Gastroesophageal sphincter (tissue), 3 donors: ENCODE measurements at regions not wholly inside any gene's neighbourhood (a gene's known extent, or its start where the extent isn't known, plus 50 kb on each side); places are given as distances from the start of the nearest gene placed in this dataset.

ENCODE experiments used
- EP300 ChIP-seq: sonication (generic); formaldehyde crosslinking; IDR thresholded peaks from one replicate; pipeline ENCODE4 v1.6.1; 2017; ENCODE audit warnings: antibody characterized with exemption, mild to moderate bottlenecking
- POLR2A ChIP-seq, 2 donors: fragments of 450-650 bp; IDR thresholded peaks; one replicate each; pipeline ENCODE4 v1.6.1; 2017; ENCODE audit warnings: antibody characterized with exemption in 2 of 2, mild to moderate bottlenecking in 2 of 2, moderate library complexity in 1 of 2
- POLR2AphosphoS5 ChIP-seq: sonication (generic); formaldehyde crosslinking; IDR thresholded peaks from one replicate; pipeline ENCODE4 v1.6.1; 2017; ENCODE audit warnings: antibody characterized with exemption
- TF ChIP-seq, protein P1 (sequence below), 4 experiments: fragments of 200-600 bp in 2 of 4; fragments of 450-650 bp in 2 of 4; sonication (generic) in 1 of 4; IDR thresholded peaks; one replicate each; pipeline ENCODE4 v1.5.1; 2017 to 2019; ENCODE audit warnings: antibody characterized with exemption in 4 of 4, mild to moderate bottlenecking in 2 of 4, moderate library complexity in 2 of 4

- TF ChIP-seq, protein P1, sequence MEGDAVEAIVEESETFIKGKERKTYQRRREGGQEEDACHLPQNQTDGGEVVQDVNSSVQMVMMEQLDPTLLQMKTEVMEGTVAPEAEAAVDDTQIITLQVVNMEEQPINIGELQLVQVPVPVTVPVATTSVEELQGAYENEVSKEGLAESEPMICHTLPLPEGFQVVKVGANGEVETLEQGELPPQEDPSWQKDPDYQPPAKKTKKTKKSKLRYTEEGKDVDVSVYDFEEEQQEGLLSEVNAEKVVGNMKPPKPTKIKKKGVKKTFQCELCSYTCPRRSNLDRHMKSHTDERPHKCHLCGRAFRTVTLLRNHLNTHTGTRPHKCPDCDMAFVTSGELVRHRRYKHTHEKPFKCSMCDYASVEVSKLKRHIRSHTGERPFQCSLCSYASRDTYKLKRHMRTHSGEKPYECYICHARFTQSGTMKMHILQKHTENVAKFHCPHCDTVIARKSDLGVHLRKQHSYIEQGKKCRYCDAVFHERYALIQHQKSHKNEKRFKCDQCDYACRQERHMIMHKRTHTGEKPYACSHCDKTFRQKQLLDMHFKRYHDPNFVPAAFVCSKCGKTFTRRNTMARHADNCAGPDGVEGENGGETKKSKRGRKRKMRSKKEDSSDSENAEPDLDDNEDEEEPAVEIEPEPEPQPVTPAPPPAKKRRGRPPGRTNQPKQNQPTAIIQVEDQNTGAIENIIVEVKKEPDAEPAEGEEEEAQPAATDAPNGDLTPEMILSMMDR (IDR thresholded peaks at IDR 0.05), result no peak
- no peak for TF ChIP-seq POLR2AphosphoS5
- no peak for TF ChIP-seq POLR2A (IDR thresholded peaks at IDR 0.05)
- TF ChIP-seq EP300, result no peak
Observed at GRCh38 chr14:86020841-86021240, 490.9 kb downstream of the FLRT2 start.
